HUES6 (cell line): ENCODE measurements at regions not wholly inside any gene's neighbourhood (a gene's known extent, or its start where the extent isn't known, plus 50 kb on each side); places are given as distances from the start of the nearest gene placed in this dataset.

Experiments
- H3K27ac ChIP-seq: 2 replicates; pipeline ENCODE4 v1.7.0; 2013; ENCODE audit warnings: low read depth, mild to moderate bottlenecking, low read length, inconsistent platforms
- H3K27me3 ChIP-seq: 2 replicates; pipeline ENCODE4 v1.6.1; 2013; ENCODE audit warnings: low read length; ENCODE audit not compliant: control insufficient read depth, insufficient read depth
- H3K36me3 ChIP-seq: 2 replicates; pipeline ENCODE4 v1.6.1; 2013; ENCODE audit warnings: low read length; ENCODE audit not compliant: control insufficient read depth, insufficient read depth
- H3K4me1 ChIP-seq: 2 replicates; pipeline ENCODE4 v1.6.1; 2013; ENCODE audit warnings: low read length; ENCODE audit not compliant: control insufficient read depth, insufficient read depth
- H3K4me3 ChIP-seq: 2 replicates; pipeline ENCODE4 v1.5.1; 2013; ENCODE audit warnings: low read depth, low read length
- H3K9ac ChIP-seq: one replicate; pipeline ENCODE4 v1.6.1; 2013; ENCODE audit warnings: mild to moderate bottlenecking, low read length
- H3K9me3 ChIP-seq: 2 replicates; pipeline ENCODE4 v1.6.1; 2013; ENCODE audit warnings: low read depth, low read length; ENCODE audit not compliant: control insufficient read depth, insufficient read depth

- Histone ChIP-seq H3K4me3 (no peak overlapping the region), H3K4me1 (no peaks in the 10 kb centered on the region; the same call in 1 of the 2 replicates), H3K9ac (no peak overlapping the region), H3K27ac (no peak overlapping the region), H3K27me3 (no peaks in the 10 kb centered on the region), H3K9me3 (peaks cover 86% of the 10 kb centered on the region), H3K36me3 (no peaks in the 10 kb centered on the region)
Observed at GRCh38 chr22:47781427-47782111, 1019.1 kb downstream of the TBC1D22A start.

GRCh38 chr22:47781024-47781423 lies 1018.6 kb downstream of the TBC1D22A start:
- no peaks in the 10 kb centered on the region for H3K36me3 ChIP-seq
- H3K27me3 ChIP-seq, result no peaks in the 10 kb centered on the region
- no peak overlapping the region for H3K27ac ChIP-seq
- peaks cover 85% of the 10 kb centered on the region for H3K9me3 ChIP-seq
- no peaks in the 10 kb centered on the region; the same call in 1 of the 2 replicates for H3K4me1 ChIP-seq
- no peak overlapping the region for H3K4me3 ChIP-seq
- no peak overlapping the region for H3K9ac ChIP-seq

GRCh38 chr22:47780281-47780875 lies 1017.9 kb downstream of the TBC1D22A start:
- no peaks in the 10 kb centered on the region for H3K36me3 ChIP-seq
- no peak overlapping the region for H3K4me3 ChIP-seq
- H3K9me3 ChIP-seq, result peaks cover 83% of the 10 kb centered on the region
- no peaks in the 10 kb centered on the region for H3K27me3 ChIP-seq
- no peaks in the 10 kb centered on the region; the same call in 1 of the 2 replicates for H3K4me1 ChIP-seq
- H3K9ac ChIP-seq, result no peak overlapping the region
- no peak overlapping the region for H3K27ac ChIP-seq

- Histone ChIP-seq H3K9ac (no peak overlapping the region), H3K27me3 (no peaks in the 10 kb centered on the region), H3K36me3 (no peaks in the 10 kb centered on the region), H3K4me3 (no peak overlapping the region), H3K27ac (no peak overlapping the region), H3K4me1 (no peaks in the 10 kb centered on the region; the same call in 1 of the 2 replicates), H3K9me3 (peaks cover 79% of the 10 kb centered on the region; the same call in 1 of the 2 replicates)
Observed at GRCh38 chr22:47779474-47779873, 1017.0 kb downstream of the TBC1D22A start.

- H3K36me3 ChIP-seq, result no peaks in the 10 kb centered on the region
- no peaks in the 10 kb centered on the region; the same call in 1 of the 2 replicates for H3K4me1 ChIP-seq
- no peak overlapping the region for H3K27ac ChIP-seq
- no peak overlapping the region for H3K9ac ChIP-seq
- H3K9me3 ChIP-seq, result peaks cover 69% of the 10 kb centered on the region; the same call in 1 of the 2 replicates
- H3K4me3 ChIP-seq, result no peak overlapping the region
- no peaks in the 10 kb centered on the region for H3K27me3 ChIP-seq
Observed at GRCh38 chr22:47778160-47778658, 1015.8 kb downstream of the TBC1D22A start.

- H3K9me3 ChIP-seq, result peaks cover 66% of the 10 kb centered on the region; the same call in 1 of the 2 replicates
- H3K4me3 ChIP-seq, result no peak overlapping the region
- no peaks in the 10 kb centered on the region; the same call in 1 of the 2 replicates for H3K4me1 ChIP-seq
- no peaks in the 10 kb centered on the region for H3K36me3 ChIP-seq
- H3K27me3 ChIP-seq, result no peaks in the 10 kb centered on the region
- H3K9ac ChIP-seq, result no peak overlapping the region
- no peak overlapping the region for H3K27ac ChIP-seq
Observed at GRCh38 chr22:47777426-47777825, 1015.0 kb downstream of the TBC1D22A start.

- Histone ChIP-seq H3K4me3 (no peak overlapping the region), H3K9me3 (peaks cover 58% of the 10 kb centered on the region; the same call in 1 of the 2 replicates), H3K36me3 (no peaks in the 10 kb centered on the region), H3K9ac (no peak overlapping the region), H3K27ac (no peak overlapping the region), H3K27me3 (no peaks in the 10 kb centered on the region), H3K4me1 (no peaks in the 10 kb centered on the region; the same call in 1 of the 2 replicates)
Observed at GRCh38 chr22:47776329-47776728, 1013.9 kb downstream of the TBC1D22A start.

GRCh38 chr22:47775686-47776085 lies 1013.2 kb downstream of the TBC1D22A start:
- no peaks in the 10 kb centered on the region for H3K36me3 ChIP-seq
- no peak overlapping the region for H3K4me3 ChIP-seq
- no peaks in the 10 kb centered on the region; the same call in 1 of the 2 replicates for H3K4me1 ChIP-seq
- no peak overlapping the region for H3K9ac ChIP-seq
- H3K27ac ChIP-seq, result no peak overlapping the region
- peaks cover 54% of the 10 kb centered on the region; the same call in 1 of the 2 replicates for H3K9me3 ChIP-seq
- H3K27me3 ChIP-seq, result no peaks in the 10 kb centered on the region

- no peaks in the 10 kb centered on the region for H3K36me3 ChIP-seq
- no peak overlapping the region for H3K9ac ChIP-seq
- no peaks in the 10 kb centered on the region; the same call in 1 of the 2 replicates for H3K4me1 ChIP-seq
- H3K4me3 ChIP-seq, result no peak overlapping the region
- peaks cover 50% of the 10 kb centered on the region; the same call in 1 of the 2 replicates for H3K9me3 ChIP-seq
- no peak overlapping the region for H3K27ac ChIP-seq
- H3K27me3 ChIP-seq, result no peaks in the 10 kb centered on the region
Observed at GRCh38 chr22:47775191-47775590, 1012.7 kb downstream of the TBC1D22A start.

- no peak overlapping the region for H3K9ac ChIP-seq
- H3K36me3 ChIP-seq, result no peaks in the 10 kb centered on the region
- H3K4me1 ChIP-seq, result no peaks in the 10 kb centered on the region
- H3K4me3 ChIP-seq, result no peak overlapping the region
- H3K9me3 ChIP-seq, result peaks cover 43% of the 10 kb centered on the region; the same call in 1 of the 2 replicates
- no peak overlapping the region for H3K27ac ChIP-seq
- H3K27me3 ChIP-seq, result no peaks in the 10 kb centered on the region
Observed at GRCh38 chr22:47773635-47774034, 1011.2 kb downstream of the TBC1D22A start.

- no peaks in the 10 kb centered on the region for H3K36me3 ChIP-seq
- H3K4me1 ChIP-seq, result no peaks in the 10 kb centered on the region
- H3K4me3 ChIP-seq, result no peak overlapping the region
- no peaks in the 10 kb centered on the region for H3K27me3 ChIP-seq
- H3K27ac ChIP-seq, result no peak overlapping the region
- no peak overlapping the region for H3K9ac ChIP-seq
- H3K9me3 ChIP-seq, result peaks cover 40% of the 10 kb centered on the region; the same call in 1 of the 2 replicates
Observed at GRCh38 chr22:47772864-47773263, 1010.4 kb downstream of the TBC1D22A start.
